ENCODE measurements at regions not wholly inside any gene's neighbourhood (a gene's known extent, or its start where the extent isn't known, plus 50 kb on each side); places are given as distances from the start of the nearest gene placed in this dataset.
A peak's percentile ranks its signal among the peaks of the same experiment; 100 is the strongest.

DNA sequence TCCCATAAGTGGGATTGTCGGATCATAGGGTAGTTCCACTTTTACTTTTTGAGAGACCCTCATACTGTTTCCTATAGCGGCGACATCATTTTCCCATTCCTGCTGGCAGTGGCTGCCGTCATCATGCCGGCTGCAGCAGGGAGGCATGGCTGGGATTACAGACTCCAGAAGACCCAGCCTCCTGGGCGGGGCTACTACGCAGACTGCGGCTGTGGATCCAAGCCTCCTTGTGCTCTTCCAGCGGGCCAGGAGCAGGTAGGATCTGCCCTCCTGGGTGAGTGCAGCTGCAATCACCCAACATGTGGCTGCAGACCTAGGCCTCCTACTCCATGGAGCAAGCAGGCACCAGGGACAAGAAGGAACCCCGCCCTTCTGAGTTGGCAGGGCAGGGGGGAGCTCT is 359.2 kb downstream of the GALR1 start:
- H3K4me3 Mint-ChIP-seq = no peak overlapping the region
- no peaks in the 10 kb centered on the region for H3K4me1 Mint-ChIP-seq
- no peaks in the 10 kb centered on the region for H3K27me3 Mint-ChIP-seq
- no peaks in the 10 kb centered on the region for H3K9me3 Mint-ChIP-seq
- H3K27ac Mint-ChIP-seq = no peak overlapping the region
- no peak for DNase-seq
- no peaks in the 10 kb centered on the region for H3K36me3 Mint-ChIP-seq

DNA sequence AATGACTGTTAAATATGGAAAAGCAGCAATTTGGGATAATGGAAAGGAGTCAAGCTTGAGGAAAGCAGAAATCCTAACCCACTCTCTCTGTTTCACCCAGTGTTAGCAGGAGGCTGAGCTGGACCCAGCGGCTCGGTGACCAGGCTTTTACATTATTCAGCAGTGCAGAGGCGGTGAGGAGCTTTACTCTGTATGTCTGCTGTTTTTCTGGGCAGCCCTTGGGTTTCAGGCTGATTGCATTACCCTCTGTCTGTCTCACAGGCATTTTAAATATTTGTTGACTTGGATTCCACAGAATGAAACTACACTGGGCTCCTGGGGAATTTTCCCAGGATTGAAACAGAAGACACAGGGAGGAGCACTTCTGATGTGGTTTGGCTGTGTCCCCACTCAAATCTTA is 368.0 kb downstream of the GALR1 start:
- Mint-ChIP-seq H3K27ac (no peak overlapping the region), H3K27me3 (peaks cover 4% of the 10 kb centered on the region), H3K4me1 (peaks cover 5% of the 10 kb centered on the region), H3K36me3 (no peaks in the 10 kb centered on the region), H3K9me3 (no peaks in the 10 kb centered on the region), H3K4me3 (no peak overlapping the region)
- DNase-seq = no peak

DNA sequence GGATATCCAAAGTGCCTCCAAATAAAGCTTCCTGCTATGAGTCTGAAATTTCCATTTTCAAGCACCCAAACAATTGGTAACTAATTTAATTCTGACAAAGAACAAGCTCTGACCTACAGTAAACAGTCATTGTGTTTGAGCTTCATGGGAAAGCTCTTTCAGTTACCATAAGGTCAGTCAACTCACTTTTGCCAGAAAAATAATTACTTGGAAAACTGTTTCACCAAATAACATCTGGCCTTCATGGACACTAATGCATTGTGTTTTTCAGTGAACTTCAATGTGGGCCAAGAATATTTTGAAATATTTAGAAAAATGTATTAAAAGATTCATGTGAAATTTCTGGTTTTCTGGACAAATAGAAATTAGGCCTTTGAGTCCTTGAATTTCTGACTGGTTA is 369.9 kb downstream of the GALR1 start:
- no peak overlapping the region for H3K4me3 Mint-ChIP-seq
- no peak for DNase-seq
- H3K27me3 Mint-ChIP-seq = peaks cover 4% of the 10 kb centered on the region
- no peaks in the 10 kb centered on the region for H3K36me3 Mint-ChIP-seq
- no peak overlapping the region for H3K27ac Mint-ChIP-seq
- no peaks in the 10 kb centered on the region for H3K9me3 Mint-ChIP-seq
- H3K4me1 Mint-ChIP-seq = peaks cover 5% of the 10 kb centered on the region

DNA sequence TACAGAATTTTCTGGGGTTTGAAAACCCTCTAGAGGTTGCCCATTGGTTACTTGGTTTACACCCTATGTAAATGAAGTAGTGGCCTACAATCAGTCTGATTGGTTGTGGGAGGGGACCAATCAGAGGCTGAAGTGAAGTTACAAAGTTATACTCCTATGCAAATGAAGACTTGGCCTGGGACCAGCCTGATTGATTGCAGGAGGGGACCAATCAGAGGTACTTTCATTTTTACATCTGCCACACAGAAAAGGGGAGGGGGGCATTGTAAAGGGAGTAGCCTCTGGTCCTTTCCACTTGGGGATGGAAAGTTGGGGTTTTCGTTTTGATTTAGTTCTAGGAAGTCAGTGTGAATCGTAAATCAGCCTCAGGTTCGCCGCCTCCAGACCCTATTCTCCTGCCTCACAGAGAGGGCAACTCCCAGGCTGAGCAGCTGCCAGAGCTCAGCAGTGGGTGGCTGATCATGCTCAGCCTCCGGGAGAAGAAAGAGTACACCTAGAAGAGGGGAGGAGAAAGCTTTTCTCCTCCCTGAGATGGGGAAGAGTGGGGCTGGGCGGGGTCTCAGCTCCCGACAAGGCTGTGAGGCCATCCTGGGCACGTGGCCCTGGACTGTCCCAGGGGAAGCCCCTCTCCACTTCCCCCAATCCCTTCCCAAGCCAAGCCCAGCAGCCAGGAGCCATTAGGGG is 372.5 kb downstream of the GALR1 start:
- no peak overlapping the region for H3K4me3 Mint-ChIP-seq

DNA sequence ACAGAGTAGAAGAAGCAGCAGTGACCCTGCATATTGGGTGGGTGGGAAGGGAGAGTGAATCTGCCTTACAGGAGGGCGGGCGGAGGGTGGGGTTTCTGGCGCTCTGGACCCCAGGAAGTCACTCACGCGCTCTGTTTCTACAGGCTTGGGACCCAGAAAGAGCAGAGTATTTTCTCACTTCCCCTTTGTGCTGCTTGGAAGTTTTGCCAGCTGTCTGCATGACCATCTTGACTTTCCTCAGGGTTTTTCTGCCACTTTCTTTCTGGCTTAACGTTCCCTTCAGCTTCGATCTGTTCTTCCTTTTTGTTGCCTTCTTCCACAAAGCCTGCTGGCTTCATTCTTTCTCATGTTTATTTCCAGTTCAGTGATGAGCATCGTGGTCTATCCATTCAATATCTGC is 383.1 kb downstream of the GALR1 start:
- no peaks in the 10 kb centered on the region for H3K36me3 Mint-ChIP-seq
- no peaks in the 10 kb centered on the region for H3K4me1 Mint-ChIP-seq
- no peak for DNase-seq
- no peaks in the 10 kb centered on the region for H3K9me3 Mint-ChIP-seq
- H3K27ac Mint-ChIP-seq = no peak overlapping the region
- no peak overlapping the region for H3K4me3 Mint-ChIP-seq
- peaks cover 21% of the 10 kb centered on the region for H3K27me3 Mint-ChIP-seq

More for the DNA sequence above, 372.5 kb downstream of the GALR1 start:
- DNase-seq = peak; percentile 11
- Mint-ChIP-seq H3K4me1 (peaks cover 5% of the 10 kb centered on the region), H3K36me3 (no peaks in the 10 kb centered on the region), H3K27me3 (no peaks in the 10 kb centered on the region), H3K9me3 (no peaks in the 10 kb centered on the region), H3K27ac (no peak overlapping the region)

DNA sequence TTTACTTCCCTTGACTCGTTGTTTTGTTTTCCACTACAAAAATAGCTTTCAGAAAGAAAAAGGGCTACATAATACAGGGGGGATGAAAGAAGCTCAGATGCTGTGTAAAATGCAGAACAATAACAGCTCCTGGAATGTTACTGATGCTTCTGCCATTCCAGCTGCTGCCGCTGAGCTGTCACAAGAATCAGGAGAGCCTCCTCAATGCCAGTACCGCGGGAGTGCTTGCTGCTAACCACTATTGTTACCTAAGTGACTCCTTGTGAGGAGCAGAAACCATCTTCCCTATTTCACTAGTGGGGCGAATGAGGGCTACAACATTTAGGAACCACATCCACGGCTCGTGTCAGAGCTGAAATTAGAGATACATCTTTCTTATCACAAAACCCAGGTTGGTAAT is 384.8 kb downstream of the GALR1 start:
- no peaks in the 10 kb centered on the region for H3K36me3 Mint-ChIP-seq
- H3K4me1 Mint-ChIP-seq = no peaks in the 10 kb centered on the region
- H3K9me3 Mint-ChIP-seq = no peaks in the 10 kb centered on the region
- peaks cover 30% of the 10 kb centered on the region for H3K27me3 Mint-ChIP-seq
- no peak for DNase-seq
- no peak overlapping the region for H3K4me3 Mint-ChIP-seq
- H3K27ac Mint-ChIP-seq = no peak overlapping the region

DNA sequence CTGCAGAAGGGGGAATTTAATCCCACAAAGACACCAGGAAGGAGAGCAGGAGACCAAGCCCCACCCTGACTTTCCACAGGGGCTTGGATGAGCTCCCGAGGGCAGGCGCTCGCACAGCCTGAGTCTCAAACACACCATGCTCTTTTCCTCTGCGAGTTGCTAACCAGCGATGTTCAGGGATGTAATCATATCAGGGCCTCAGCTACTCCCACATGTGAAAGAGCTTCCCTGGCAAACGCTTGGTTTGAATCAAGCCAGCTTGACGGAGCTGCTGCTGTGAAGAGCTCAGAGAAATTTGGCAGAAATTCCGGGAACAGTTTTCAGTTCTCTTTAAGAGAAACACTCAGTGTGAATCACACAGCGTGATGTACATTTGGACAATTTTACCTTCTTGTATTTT is 385.8 kb downstream of the GALR1 start:
- Mint-ChIP-seq H3K27me3 (peaks cover 37% of the 10 kb centered on the region), H3K27ac (no peak overlapping the region), H3K4me1 (no peaks in the 10 kb centered on the region)

DNA sequence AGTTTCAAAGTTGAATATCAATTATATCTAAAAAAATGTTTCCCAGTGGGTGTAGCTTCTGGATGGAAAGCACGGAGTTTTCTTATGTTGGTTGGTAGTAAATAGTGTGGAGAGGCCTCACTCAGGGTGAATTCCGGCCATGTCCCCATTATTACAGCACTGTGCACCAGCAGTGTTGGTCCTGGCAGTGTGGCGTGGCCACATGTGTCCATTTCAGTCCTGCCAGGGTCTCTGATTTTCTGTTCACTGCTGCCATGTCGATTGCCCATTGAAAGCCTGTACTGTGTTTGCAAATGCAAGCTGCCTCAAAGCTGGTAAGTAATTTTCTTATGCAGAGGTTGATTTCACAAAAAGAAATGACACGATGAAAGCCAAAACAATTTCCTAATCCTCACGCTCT is 386.2 kb downstream of the GALR1 start:
- H3K27me3 Mint-ChIP-seq = peaks cover 37% of the 10 kb centered on the region
- no peak overlapping the region for H3K27ac Mint-ChIP-seq
- no peaks in the 10 kb centered on the region for H3K4me1 Mint-ChIP-seq
- no peak for DNase-seq
- peaks cover 1% of the 10 kb centered on the region for H3K9me3 Mint-ChIP-seq
- no peaks in the 10 kb centered on the region for H3K36me3 Mint-ChIP-seq
- H3K4me3 Mint-ChIP-seq = no peak overlapping the region

More for the DNA sequence above, 385.8 kb downstream of the GALR1 start:
- no peak overlapping the region for H3K4me3 Mint-ChIP-seq
- peaks cover 1% of the 10 kb centered on the region for H3K9me3 Mint-ChIP-seq
- DNase-seq = no peak
- H3K36me3 Mint-ChIP-seq = no peaks in the 10 kb centered on the region

DNA sequence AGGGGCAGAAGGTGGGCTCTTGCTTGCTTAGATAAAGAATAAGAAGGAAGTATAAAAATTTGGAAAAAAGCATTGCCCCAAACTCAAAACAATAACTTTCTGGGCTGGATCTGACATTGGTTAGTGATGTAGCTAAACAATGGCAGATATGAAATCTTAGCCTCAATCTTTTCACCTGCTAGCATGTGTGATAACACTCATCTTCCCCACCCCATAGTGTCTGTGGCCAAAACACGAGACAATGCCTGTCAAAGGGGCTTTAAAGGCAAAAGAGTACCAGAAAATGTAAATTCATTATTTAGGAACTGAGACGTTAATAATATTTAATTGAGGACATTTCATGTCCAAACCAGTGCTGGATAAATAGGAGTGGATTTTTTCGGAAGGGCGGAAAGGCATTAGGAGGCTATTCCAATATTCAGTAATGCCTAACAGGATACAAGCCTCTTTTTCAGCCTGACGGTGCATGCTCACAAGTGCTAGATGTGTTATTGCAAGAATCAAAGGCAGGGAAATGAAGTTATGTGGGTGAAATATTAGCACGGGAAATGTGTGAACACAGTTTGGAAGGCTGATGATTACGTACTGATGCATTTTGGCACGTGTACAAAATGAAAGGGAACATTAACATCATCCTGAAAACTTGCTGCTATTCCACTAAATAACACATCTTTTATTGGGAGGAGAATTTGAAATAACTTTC is 395.7 kb downstream of the GALR1 start:
- H3K36me3 Mint-ChIP-seq = no peaks in the 10 kb centered on the region

DNA sequence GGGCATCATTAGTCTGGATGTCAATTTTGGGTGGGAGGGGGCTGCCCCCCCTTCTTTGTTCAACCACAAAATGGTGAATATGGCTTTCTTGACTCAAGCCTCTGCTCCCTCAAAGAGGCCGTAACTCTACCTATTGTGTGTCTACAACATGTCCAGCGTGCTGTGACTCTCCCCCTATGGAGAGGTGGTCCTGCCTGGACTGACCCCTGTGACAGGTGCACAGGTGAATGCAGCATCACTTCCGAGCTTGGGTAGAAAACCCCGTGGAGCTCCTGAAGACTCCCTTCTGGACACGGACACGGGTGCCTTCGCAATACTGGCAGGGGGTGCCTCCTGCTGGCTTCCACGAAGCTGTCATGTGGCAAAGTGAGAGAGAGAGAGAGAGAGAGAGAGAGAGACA is 397.8 kb downstream of the GALR1 start:
- peaks cover 17% of the 10 kb centered on the region for H3K27me3 Mint-ChIP-seq
- H3K36me3 Mint-ChIP-seq = no peaks in the 10 kb centered on the region
- H3K4me1 Mint-ChIP-seq = no peaks in the 10 kb centered on the region
- H3K9me3 Mint-ChIP-seq = peaks cover 7% of the 10 kb centered on the region
- H3K4me3 Mint-ChIP-seq = no peak overlapping the region
- no peak overlapping the region for H3K27ac Mint-ChIP-seq
- DNase-seq = no peak

More for the DNA sequence above, 395.7 kb downstream of the GALR1 start:
- Mint-ChIP-seq H3K4me3 (no peak overlapping the region), H3K4me1 (no peaks in the 10 kb centered on the region), H3K27ac (no peak overlapping the region), H3K9me3 (peaks cover 7% of the 10 kb centered on the region), H3K27me3 (peaks cover 2% of the 10 kb centered on the region)
- DNase-seq = no peak

DNA sequence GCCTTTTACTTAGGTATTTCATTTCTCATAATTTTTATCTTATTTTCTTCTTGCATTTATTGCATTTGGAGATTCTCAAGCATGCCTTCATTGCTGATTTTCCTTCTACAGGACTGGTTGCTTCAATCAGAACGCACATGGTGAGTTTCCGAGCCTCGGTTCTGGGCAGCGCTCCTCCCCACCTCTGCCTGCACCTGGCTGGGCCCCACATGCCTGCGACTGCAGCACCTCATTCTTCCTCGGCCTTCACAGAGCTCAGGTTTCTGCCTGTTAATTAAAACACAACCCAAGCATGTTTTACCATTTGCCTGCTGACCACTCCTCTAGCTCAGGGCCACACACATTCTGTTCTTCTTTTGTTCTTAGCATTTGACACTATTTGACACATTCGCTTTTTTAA is 398.8 kb downstream of the GALR1 start:
- H3K9me3 Mint-ChIP-seq = peaks cover 7% of the 10 kb centered on the region
- no peak for DNase-seq

DNA sequence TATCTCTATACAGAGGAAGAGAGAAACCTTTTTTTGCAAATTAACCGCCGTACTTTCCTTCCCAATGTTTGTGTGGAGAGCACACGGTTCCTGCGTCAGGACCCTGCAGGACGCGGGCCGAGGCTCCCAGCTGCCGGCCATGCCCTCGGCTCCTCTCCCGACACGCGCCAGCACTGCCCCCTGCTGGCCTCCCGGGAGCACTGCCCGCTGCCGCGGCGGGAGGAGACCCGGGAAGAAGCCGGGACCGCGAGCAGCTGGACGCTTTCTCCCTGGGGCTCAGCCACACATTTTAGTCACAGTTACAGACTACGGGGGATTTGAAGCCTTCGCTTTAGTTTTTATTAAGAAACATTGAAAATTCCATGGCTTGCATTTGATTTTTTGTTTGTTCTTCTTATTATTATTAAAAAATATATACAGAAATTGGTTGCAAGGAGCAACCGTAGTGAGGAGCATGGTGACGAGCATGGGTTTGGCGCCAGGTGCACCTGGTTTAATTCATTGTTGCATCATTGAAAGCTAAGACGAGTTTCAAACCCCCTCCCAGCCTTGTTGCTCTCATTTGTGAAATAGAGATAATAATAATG is 401.2 kb downstream of the GALR1 start:
- Mint-ChIP-seq H3K27ac (no peak overlapping the region), H3K4me3 (no peak overlapping the region), H3K4me1 (no peaks in the 10 kb centered on the region), H3K27me3 (peaks cover 20% of the 10 kb centered on the region), H3K9me3 (peaks cover 2% of the 10 kb centered on the region), H3K36me3 (no peaks in the 10 kb centered on the region)
- peak; percentile 67 for DNase-seq

More for the DNA sequence above, 398.8 kb downstream of the GALR1 start:
- Mint-ChIP-seq H3K36me3 (no peaks in the 10 kb centered on the region), H3K27ac (no peak overlapping the region), H3K27me3 (peaks cover 18% of the 10 kb centered on the region), H3K4me3 (no peak overlapping the region), H3K4me1 (no peaks in the 10 kb centered on the region)

DNA sequence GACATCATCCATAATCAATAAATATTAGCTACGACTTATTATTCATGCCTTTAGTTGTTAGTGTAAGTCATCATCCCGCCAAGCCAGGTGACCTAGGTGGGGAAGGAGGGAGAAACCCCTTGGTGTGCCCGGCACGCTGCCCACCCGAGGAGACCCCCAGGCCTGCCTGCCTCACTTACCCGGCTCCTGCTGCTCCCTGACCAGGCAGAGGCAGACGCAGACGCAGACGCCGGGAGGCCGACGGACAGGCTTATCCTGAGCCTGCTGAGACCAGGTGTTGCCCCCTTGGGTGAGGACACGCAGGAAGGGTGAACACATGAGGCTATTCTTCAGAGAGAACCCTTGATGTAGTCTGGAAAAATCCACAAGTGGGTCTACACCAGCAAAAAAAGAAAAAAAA is 401.8 kb downstream of the GALR1 start:
- Mint-ChIP-seq H3K4me1 (no peaks in the 10 kb centered on the region), H3K27me3 (peaks cover 20% of the 10 kb centered on the region), H3K9me3 (no peaks in the 10 kb centered on the region), H3K4me3 (no peak overlapping the region), H3K27ac (no peak overlapping the region), H3K36me3 (no peaks in the 10 kb centered on the region)
- no peak for DNase-seq

DNA sequence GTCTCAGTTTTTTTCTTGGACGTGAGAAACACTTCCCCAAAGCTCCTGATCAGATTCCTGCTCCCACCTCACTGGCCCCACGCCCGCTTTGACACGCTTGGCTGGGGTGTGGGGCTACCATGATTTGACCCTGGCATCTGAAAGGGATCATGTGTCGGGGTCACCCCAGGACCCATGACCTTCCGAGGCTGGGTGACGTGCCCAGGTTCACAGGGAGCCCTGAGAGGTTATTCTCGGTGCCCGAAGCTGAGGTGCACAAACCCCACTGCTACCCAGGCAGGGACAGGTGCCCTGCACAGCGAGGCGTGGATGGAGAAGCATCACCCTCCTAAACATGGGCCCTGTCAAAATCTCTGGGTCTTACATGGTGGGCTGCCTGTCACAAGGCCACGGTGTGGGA is 404.1 kb downstream of the GALR1 start:
- Mint-ChIP-seq H3K9me3 (no peaks in the 10 kb centered on the region), H3K27me3 (peaks cover 20% of the 10 kb centered on the region), H3K27ac (no peak overlapping the region), H3K4me3 (no peak overlapping the region), H3K4me1 (no peaks in the 10 kb centered on the region), H3K36me3 (no peaks in the 10 kb centered on the region)
- no peak for DNase-seq

DNA sequence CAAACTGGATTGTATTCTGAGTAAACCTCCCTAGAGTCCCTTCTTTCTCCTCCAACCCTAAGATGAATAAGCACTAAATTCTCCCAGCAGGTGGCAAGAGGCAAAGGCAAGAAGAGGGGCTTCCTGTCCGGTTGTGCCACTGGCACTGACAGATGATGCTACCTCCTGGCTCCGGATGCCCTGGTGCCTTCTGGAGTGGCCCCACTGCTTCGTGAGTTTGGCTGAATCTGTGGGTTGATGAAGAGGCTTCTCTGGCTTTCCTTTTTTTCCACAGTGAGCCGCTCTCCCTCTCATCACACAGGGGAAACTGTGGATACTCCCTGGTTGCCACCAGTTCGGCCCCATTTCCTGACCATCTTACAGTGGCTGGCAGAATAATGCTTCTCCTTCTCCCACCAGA is 404.7 kb downstream of the GALR1 start:
- peaks cover 20% of the 10 kb centered on the region for H3K27me3 Mint-ChIP-seq
- no peaks in the 10 kb centered on the region for H3K36me3 Mint-ChIP-seq
- H3K4me3 Mint-ChIP-seq = no peak overlapping the region
- no peaks in the 10 kb centered on the region for H3K4me1 Mint-ChIP-seq
- H3K27ac Mint-ChIP-seq = no peak overlapping the region
- DNase-seq = no peak
- no peaks in the 10 kb centered on the region for H3K9me3 Mint-ChIP-seq

Measured in activated naive CD8-positive, alpha-beta T cell treated with anti-CD3 and anti-CD28 coated beads for 36 hours (primary cell).